ENCODE measurements at regions not wholly inside any gene's neighbourhood (a gene's known extent, or its start where the extent isn't known, plus 50 kb on each side); places are given as distances from the start of the nearest gene placed in this dataset.

- TF ChIP-seq CTCF (IDR thresholded peaks at IDR 0.05; ENCODE audit: low read depth, low read length), result no peak
- no peak overlapping the region for H3K4me3 ChIP-seq (ENCODE audit: low read depth, low read length)
Observed at GRCh38 chr5:67673618-67674017, 477.0 kb upstream of the CD180 start.

DNA sequence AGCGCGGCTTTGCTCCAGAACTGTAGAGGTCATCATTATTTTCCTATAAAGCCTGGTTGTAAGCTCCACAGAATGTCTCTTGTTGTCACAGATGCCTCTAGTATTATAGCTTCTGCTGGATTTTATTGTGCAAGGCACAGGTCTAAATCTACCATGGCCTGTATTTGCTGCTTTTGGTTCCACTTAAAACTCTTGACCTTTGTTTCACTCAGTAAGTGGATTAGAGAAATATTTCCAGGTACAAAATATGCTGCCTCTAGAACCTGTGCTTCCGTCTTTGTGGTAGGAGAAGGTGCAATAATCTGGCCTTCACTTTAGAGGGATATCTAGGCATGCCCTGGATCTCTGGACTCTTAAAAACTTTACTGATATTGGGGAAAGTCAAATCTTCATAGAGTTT lies 476.6 kb upstream of the CD180 start:
- TF ChIP-seq CTCF (IDR thresholded peaks at IDR 0.05; ENCODE audit: low read depth, low read length), result no peak
- H3K4me3 ChIP-seq (ENCODE audit: low read depth, low read length), result no peak overlapping the region

GRCh38 chr5:67672636-67673035 lies 476.0 kb upstream of the CD180 start:
- TF ChIP-seq CTCF (IDR thresholded peaks at IDR 0.05; ENCODE audit: low read depth, low read length), result no peak
- no peak overlapping the region for H3K4me3 ChIP-seq (ENCODE audit: low read depth, low read length)

DNA sequence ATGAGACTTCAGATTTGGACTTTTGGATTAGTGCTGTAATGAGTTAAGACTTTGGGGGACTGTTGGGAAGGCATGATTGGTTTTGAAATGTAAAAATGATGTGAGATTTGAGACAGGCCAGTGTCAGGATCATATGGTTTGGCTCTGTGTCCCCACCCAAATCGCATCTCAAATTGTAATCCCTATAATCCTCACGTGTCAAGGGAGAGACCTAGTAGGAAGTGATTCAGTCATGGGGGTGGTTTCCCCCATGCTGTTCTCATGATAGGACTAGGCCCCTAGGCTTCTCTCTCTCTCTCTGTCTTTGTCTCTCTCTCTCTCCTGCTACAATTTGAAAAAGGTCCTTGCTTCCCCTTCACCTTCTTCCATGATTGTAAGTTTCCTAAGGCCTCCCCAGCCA lies 473.3 kb upstream of the CD180 start:
- H3K4me3 ChIP-seq (ENCODE audit: low read depth, low read length), result no peak overlapping the region
- no peak for TF ChIP-seq CTCF (IDR thresholded peaks at IDR 0.05; ENCODE audit: low read depth, low read length)

DNA sequence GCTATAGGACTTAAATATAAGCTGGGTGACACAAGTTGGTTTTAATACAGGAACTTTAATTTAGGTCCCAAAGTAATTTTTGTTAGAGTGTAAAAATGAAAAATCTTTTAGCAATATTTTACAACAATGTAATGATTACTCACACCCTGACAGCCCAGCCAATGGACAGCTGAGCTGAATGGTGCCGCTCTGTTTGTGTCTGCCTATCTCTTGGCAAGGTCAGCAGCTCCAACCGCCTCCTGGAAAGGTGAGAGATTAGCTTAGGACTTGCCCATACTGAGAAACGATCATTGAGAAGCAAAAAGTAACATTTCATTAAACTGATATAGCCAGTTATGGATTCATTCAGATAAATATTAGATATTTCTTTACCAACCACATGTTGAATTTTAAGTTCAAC lies 463.6 kb upstream of the CD180 start:
- no peak overlapping the region for H3K4me3 ChIP-seq (ENCODE audit: low read depth, low read length)
- TF ChIP-seq CTCF (IDR thresholded peaks at IDR 0.05; ENCODE audit: low read depth, low read length), result no peak

GRCh38 chr5:67659288-67659687 lies 462.7 kb upstream of the CD180 start:
- no peak for TF ChIP-seq CTCF (IDR thresholded peaks at IDR 0.05; ENCODE audit: low read depth, low read length)
- H3K4me3 ChIP-seq (ENCODE audit: low read depth, low read length), result no peak overlapping the region

DNA sequence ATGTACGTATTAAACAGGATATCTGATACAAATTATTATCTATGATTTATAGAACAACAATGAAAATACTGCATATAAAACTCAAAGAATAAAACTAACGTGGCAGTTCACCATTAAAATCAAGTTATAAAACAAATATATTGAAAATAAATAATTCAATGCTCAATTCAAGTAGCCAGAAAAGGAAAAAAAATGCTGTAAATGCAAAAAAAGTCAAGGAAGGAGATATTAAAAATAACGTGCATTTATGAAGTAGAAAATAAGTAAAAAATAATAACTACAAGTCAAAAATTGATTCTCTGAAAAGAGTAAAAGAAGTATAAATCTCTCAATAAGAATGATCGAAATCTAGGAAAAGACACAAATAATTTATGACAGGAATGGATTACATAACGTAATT lies 460.5 kb upstream of the CD180 start:
- no peak for TF ChIP-seq CTCF (IDR thresholded peaks at IDR 0.05; ENCODE audit: low read depth, low read length)
- no peak overlapping the region for H3K4me3 ChIP-seq (ENCODE audit: low read depth, low read length)
